PC-9 (cell line): ENCODE measurements at regions not wholly inside any gene's neighbourhood (a gene's known extent, or its start where the extent isn't known, plus 50 kb on each side); places are given as distances from the start of the nearest gene placed in this dataset.

ENCODE experiments used
- BruUV-seq: library from RNA; stranded (reverse); fragments of 400-500 nt; replicated peaks from 2 replicates; lab custom pipeline; 2021; lab: Mats Ljungman, UMichigan
- CTCF ChIA-PET: fragments of 300-600 bp; sonication (Branson Sonifier 250); formaldehyde crosslinking; loops from one replicate; lab custom pipeline; 2022; ENCODE audit warnings: antibody characterized with exemption; lab: Charles Lee
- POLR2A ChIA-PET: fragments of 300-600 bp; sonication (Branson Sonifier 250); formaldehyde crosslinking; loops from one replicate; lab custom pipeline; 2022; ENCODE audit warnings: antibody characterized with exemption; ENCODE audit not compliant: unreplicated experiment; lab: Charles Lee
- DNase-seq, 2 experiments: peaks; one replicate each; pipeline versions ENCODE4 v3.0.0 to v3.0.0-alpha.2; 2015 to 2022; ENCODE audit warnings: mixed read lengths in 1 of 2
- H2AFZ ChIP-seq: fragments of 200-600 bp; sonication (generic); 2 replicates; pipeline ENCODE4 v1.8.1; 2017; ENCODE audit warnings: antibody characterized with exemption
- H3F3A ChIP-seq: fragments of 200-600 bp; sonication (generic); 2 replicates; pipeline ENCODE4 v1.8.1; 2017; ENCODE audit warnings: antibody characterized with exemption, mild to moderate bottlenecking, low read depth; ENCODE audit not compliant: insufficient read depth
- H3K27ac ChIP-seq: fragments of 200-600 bp; sonication (generic); 2 replicates; pipeline ENCODE4 v1.6.1; 2016; ENCODE audit warnings: mixed run types
- H3K27me3 ChIP-seq: fragments of 200-600 bp; sonication (generic); 2 replicates; pipeline ENCODE4 v1.6.1; 2016; ENCODE audit warnings: low read depth, mixed run types; ENCODE audit not compliant: insufficient read depth
- H3K36me3 ChIP-seq: fragments of 200-600 bp; sonication (generic); 2 replicates; pipeline ENCODE4 v1.6.1; 2016; ENCODE audit warnings: low read depth, mixed run types
- H3K4me1 ChIP-seq: fragments of 200-600 bp; sonication (generic); replicated peaks from 2 replicates; pipeline ENCODE4 v1.6.1; 2016; ENCODE audit warnings: mixed run types; ENCODE audit not compliant: insufficient read depth
- H3K4me2 ChIP-seq: fragments of 200-600 bp; sonication (generic); 2 replicates; pipeline ENCODE4 v1.6.1; 2017; ENCODE audit warnings: mixed run types
- H3K4me3 ChIP-seq: fragments of 200-600 bp; sonication (generic); 2 replicates; pipeline ENCODE4 v1.6.1; 2016; ENCODE audit warnings: mixed run types
- H3K79me2 ChIP-seq: fragments of 200-600 bp; sonication (generic); 2 replicates; pipeline ENCODE4 v1.6.1; 2017; ENCODE audit warnings: low read depth, mixed run types
- H3K9me2 ChIP-seq: fragments of 200-600 bp; sonication (generic); 2 replicates; pipeline ENCODE4 v1.8.1; 2017; ENCODE audit warnings: mild to moderate bottlenecking; ENCODE audit not compliant: insufficient read depth
- H3K9me3 ChIP-seq: fragments of 200-600 bp; sonication (generic); 2 replicates; pipeline ENCODE4 v1.8.1; 2016; ENCODE audit warnings: low read depth; ENCODE audit not compliant: insufficient read depth
- H4K20me1 ChIP-seq: fragments of 200-600 bp; sonication (generic); 2 replicates; pipeline ENCODE4 v1.8.1; 2017; ENCODE audit not compliant: insufficient read depth
- CTCF ChIP-seq: fragments of 200-600 bp; sonication (generic); conservative IDR thresholded peaks from 2 replicates; pipeline ENCODE4 v1.6.1; 2017; ENCODE audit warnings: mixed run types, antibody characterized with exemption, mild to moderate bottlenecking, moderate library complexity
- EZH2 ChIP-seq: fragments of 200-600 bp; sonication (generic); IDR thresholded peaks from 2 replicates; pipeline ENCODE4 v1.8.0; 2017; ENCODE audit warnings: antibody characterized with exemption, low read depth
- intact Hi-C: fragments of 100-400 bp; cut with micrococcal nuclease; formaldehyde crosslinking; loops from one replicate; pipeline ENCODE4 v1.10.0; 2022; ENCODE audit not compliant: unreplicated experiment

GRCh38 chr13:44132710-44133109 lies 240.9 kb upstream of the SERP2 start:
- Histone ChIP-seq H3K4me2 (no peak overlapping the region), H3K4me1 (no peaks in the 10 kb centered on the region; the same call in 1 of the 2 replicates), H3K9me2 (no peaks in the 10 kb centered on the region)

GRCh38 chr13:44133626-44134025 lies 240.0 kb upstream of the SERP2 start:
- Histone ChIP-seq H3K4me2 (no peak overlapping the region), H3K36me3 (no peaks in the 10 kb centered on the region), H3K79me2 (no peaks in the 10 kb centered on the region), H3K4me3 (no peak overlapping the region), H2AFZ (no peak overlapping the region), H3K4me1 (no peaks in the 10 kb centered on the region; the same call in 1 of the 2 replicates), H3F3A (no peaks in the 10 kb centered on the region), H3K9me3 (no peaks in the 10 kb centered on the region), H3K9me2 (no peaks in the 10 kb centered on the region), H4K20me1 (no peaks in the 10 kb centered on the region), H3K27me3 (no peaks in the 10 kb centered on the region), H3K27ac (no peak overlapping the region)
- ChIA-PET CTCF (interaction anchor here (0.6 kb wide), 1 partner anchor 174 kb away, joined by 4 read pairs; no protein-coding TSS in a partner anchor), POLR2A (no interaction called here)
- BruUV-seq: no TSS peak
- intact Hi-C loops: no loop called here
- TF ChIP-seq CTCF (no peak), EZH2 (no peak)
- DNase-seq: no peak

More at GRCh38 chr13:44132710-44133109, 240.9 kb upstream of the SERP2 start:
- TF ChIP-seq CTCF (no peak), EZH2 (no peak)
- intact Hi-C loops: no loop called here
- Histone ChIP-seq H3K27me3 (no peaks in the 10 kb centered on the region), H3K4me3 (no peak overlapping the region), H4K20me1 (no peaks in the 10 kb centered on the region), H3K9me3 (no peaks in the 10 kb centered on the region), H3K79me2 (no peaks in the 10 kb centered on the region), H3K27ac (no peak overlapping the region), H3F3A (no peaks in the 10 kb centered on the region), H2AFZ (no peak overlapping the region), H3K36me3 (no peaks in the 10 kb centered on the region)
- POLR2A ChIA-PET: no interaction called here
- no TSS peak for BruUV-seq
- peak; percentile 30 to 36 for DNase-seq
- CTCF ChIA-PET: no interaction called here

GRCh38 chr13:44135566-44135965 lies 238.1 kb upstream of the SERP2 start:
- no peaks in the 10 kb centered on the region for H4K20me1 ChIP-seq
- H3K4me1 ChIP-seq: peaks cover 2% of the 10 kb centered on the region; the same call in 1 of the 2 replicates
- H3K27ac ChIP-seq: no peak overlapping the region
- H3K4me3 ChIP-seq: no peak overlapping the region
- no peak overlapping the region for H3K4me2 ChIP-seq
- BruUV-seq: no TSS peak
- H3K9me2 ChIP-seq: no peaks in the 10 kb centered on the region
- POLR2A ChIA-PET: no interaction called here
- H3K9me3 ChIP-seq: no peaks in the 10 kb centered on the region
- TF ChIP-seq CTCF: no peak
- no peak overlapping the region for H2AFZ ChIP-seq
- H3K27me3 ChIP-seq: no peaks in the 10 kb centered on the region
- intact Hi-C loops: no loop called here
- no peaks in the 10 kb centered on the region for H3K36me3 ChIP-seq
- CTCF ChIA-PET: no interaction called here
- no peaks in the 10 kb centered on the region for H3K79me2 ChIP-seq
- DNase-seq: no peak
- H3F3A ChIP-seq: peaks cover 2% of the 10 kb centered on the region; the same call in 1 of the 2 replicates
